ENCODE measurements at regions not wholly inside any gene's neighbourhood (a gene's known extent, or its start where the extent isn't known, plus 50 kb on each side); places are given as distances from the start of the nearest gene placed in this dataset.
"Not testable (repeated sequence)": the region's sequence is repeated elsewhere in the genome, so short reads cannot be mapped to it uniquely, and the experiment has no call there.

DNA sequence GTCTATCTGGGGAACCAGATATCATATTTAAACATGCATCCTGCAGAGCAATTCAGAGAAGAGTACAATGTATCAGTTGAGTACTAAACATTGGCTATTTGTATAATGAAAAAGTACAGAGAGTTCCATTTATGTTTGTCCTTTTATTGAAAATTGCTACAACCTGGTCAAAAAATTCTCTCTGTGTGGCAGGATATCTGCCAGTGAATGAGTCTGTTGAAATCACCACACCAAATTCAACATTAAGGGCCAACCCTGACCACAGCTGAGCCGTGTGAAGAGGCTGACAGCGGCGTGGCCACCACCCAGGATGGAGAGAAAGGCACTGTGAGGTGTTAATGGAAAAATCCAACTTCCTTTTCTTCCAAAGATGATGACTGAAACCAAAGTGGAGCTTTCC is 422.7 kb upstream of the PIK3R1 start:
- no peak overlapping the region for H3K27ac ChIP-seq
- no peaks in the 10 kb centered on the region for H3K36me3 ChIP-seq
- H3K4me1 ChIP-seq = no peaks in the 10 kb centered on the region
- TF ChIP-seq, protein P1, sequence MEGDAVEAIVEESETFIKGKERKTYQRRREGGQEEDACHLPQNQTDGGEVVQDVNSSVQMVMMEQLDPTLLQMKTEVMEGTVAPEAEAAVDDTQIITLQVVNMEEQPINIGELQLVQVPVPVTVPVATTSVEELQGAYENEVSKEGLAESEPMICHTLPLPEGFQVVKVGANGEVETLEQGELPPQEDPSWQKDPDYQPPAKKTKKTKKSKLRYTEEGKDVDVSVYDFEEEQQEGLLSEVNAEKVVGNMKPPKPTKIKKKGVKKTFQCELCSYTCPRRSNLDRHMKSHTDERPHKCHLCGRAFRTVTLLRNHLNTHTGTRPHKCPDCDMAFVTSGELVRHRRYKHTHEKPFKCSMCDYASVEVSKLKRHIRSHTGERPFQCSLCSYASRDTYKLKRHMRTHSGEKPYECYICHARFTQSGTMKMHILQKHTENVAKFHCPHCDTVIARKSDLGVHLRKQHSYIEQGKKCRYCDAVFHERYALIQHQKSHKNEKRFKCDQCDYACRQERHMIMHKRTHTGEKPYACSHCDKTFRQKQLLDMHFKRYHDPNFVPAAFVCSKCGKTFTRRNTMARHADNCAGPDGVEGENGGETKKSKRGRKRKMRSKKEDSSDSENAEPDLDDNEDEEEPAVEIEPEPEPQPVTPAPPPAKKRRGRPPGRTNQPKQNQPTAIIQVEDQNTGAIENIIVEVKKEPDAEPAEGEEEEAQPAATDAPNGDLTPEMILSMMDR (IDR thresholded peaks at IDR 0.05) = no peak
- no peak for TF ChIP-seq POLR2A (IDR thresholded peaks at IDR 0.05)
- H3K4me3 ChIP-seq = no peak overlapping the region
- no peak for DNase-seq
- H3K27me3 ChIP-seq = no peaks in the 10 kb centered on the region
- no peaks in the 10 kb centered on the region for H3K9me3 ChIP-seq

DNA sequence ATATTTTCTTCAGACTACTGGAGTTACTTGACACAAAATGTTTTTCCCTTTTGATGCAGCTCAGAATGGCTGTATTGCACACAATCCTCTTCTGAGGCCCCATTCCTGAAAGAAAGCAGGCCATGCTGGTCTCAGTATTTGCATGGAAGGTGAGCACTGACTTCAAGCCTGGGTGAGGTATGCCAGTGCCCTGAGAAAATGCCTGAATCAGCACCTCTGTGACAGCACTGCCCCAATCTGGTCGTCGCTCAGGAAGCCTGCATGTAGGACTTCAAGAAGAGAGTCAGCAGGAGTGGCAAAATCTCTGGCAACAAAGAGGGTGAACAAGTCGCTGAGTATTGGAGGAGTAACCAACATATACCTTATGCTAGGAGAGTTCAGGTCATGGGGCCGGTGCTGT is 425.2 kb upstream of the PIK3R1 start:
- no peaks in the 10 kb centered on the region for H3K36me3 ChIP-seq
- no peaks in the 10 kb centered on the region for H3K4me1 ChIP-seq
- no peaks in the 10 kb centered on the region for H3K27me3 ChIP-seq
- no peak overlapping the region for H3K4me3 ChIP-seq
- no peak overlapping the region for H3K27ac ChIP-seq
- TF ChIP-seq POLR2A (IDR thresholded peaks at IDR 0.05) = no peak
- TF ChIP-seq, protein P1 (IDR thresholded peaks at IDR 0.05) = no peak
- no peak for DNase-seq
- no peaks in the 10 kb centered on the region for H3K9me3 ChIP-seq

DNA sequence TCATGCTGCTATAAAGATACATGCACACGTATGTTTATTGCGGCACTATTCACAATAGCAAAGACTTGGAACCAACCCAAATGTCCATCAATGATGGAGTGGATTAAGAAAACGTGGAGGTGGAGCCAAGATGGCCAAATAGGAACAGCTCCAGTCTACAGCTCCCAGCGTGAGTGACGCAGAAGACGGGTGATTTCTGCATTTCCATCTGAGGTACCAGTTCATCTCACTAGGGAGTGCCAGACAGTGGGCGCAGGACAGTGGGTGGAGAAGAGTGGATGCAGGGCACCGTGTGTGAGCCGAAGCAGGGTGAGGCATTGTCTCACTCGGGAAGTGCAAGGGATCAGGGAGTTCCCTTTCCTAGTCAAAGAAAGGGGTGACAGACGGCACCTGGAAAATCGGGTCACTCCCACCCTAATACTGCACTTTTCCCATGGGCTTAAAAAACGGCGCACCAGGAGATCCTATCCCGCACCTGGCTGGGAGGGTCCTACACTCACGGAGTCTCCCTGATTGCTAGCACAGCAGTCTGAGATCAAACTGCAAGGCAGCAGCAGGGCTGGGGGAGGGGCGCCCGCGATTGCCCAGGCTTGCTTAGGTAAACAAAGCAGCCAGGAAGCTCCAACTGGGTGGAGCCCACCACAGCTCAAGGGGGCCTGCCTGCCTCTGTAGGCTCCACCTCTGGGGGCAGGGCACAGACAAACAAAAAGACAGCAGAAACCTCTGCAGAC is 435.5 kb upstream of the PIK3R1 start:
- H3K4me1 ChIP-seq, H3K36me3 ChIP-seq, H3K27me3 ChIP-seq, H3K4me3 ChIP-seq, H3K9me3 ChIP-seq, H3K27ac ChIP-seq: not testable (repeated sequence)
- peak in 1 of 3 donors; percentile 44 for DNase-seq

DNA sequence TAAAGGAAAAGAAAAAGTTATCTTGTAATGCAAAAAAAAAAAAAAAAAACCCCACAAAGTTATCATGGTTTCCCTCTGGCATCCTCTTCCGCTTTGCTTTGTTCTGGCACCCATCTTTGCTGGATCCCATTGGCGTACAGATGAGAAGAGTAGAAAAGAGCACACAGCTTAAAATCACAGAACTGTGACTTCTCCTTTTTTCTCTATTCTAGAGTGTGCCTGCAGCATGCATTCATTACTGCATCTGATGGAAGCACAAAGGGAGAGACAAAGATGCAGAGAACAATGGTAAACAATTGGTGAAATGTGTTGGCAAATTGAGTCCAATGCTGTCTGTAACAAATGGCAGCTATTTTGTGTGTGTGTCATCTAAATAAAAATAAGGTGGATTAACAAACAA is 440.8 kb upstream of the PIK3R1 start:
- no peaks in the 10 kb centered on the region for H3K9me3 ChIP-seq
- TF ChIP-seq, protein P1 (IDR thresholded peaks at IDR 0.05) = no peak
- TF ChIP-seq POLR2A (IDR thresholded peaks at IDR 0.05) = no peak
- H3K27ac ChIP-seq = no peak overlapping the region
- no peak for DNase-seq
- H3K4me1 ChIP-seq = peaks cover 0 to 16% (median 0%) of the 10 kb centered on the region in 4 donors
- no peak overlapping the region for H3K4me3 ChIP-seq
- no peaks in the 10 kb centered on the region for H3K36me3 ChIP-seq
- no peaks in the 10 kb centered on the region for H3K27me3 ChIP-seq

DNA sequence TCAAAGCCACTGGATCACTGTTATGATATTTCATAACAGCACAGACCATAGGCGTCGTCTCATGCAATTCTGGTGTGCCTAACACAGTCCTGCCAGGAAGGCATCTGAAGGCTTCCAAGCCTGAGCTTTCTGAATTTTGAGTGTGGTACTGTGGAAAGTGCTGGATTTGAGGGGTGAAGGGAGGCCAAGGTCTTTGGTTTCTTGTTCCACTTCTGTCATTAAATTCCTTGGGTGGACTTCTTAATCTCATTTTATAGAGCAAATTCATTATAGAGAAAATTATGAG is 441.3 kb upstream of the PIK3R1 start:
- Histone ChIP-seq H3K27ac (no peak overlapping the region), H3K4me3 (no peak overlapping the region), H3K36me3 (no peaks in the 10 kb centered on the region), H3K27me3 (no peaks in the 10 kb centered on the region), H3K4me1 (peaks cover 0 to 16% (median 0%) of the 10 kb centered on the region in 4 donors), H3K9me3 (no peaks in the 10 kb centered on the region)
- DNase-seq = no peak
- no peak for TF ChIP-seq POLR2A (IDR thresholded peaks at IDR 0.05)
- TF ChIP-seq, protein P1 (IDR thresholded peaks at IDR 0.05) = no peak

DNA sequence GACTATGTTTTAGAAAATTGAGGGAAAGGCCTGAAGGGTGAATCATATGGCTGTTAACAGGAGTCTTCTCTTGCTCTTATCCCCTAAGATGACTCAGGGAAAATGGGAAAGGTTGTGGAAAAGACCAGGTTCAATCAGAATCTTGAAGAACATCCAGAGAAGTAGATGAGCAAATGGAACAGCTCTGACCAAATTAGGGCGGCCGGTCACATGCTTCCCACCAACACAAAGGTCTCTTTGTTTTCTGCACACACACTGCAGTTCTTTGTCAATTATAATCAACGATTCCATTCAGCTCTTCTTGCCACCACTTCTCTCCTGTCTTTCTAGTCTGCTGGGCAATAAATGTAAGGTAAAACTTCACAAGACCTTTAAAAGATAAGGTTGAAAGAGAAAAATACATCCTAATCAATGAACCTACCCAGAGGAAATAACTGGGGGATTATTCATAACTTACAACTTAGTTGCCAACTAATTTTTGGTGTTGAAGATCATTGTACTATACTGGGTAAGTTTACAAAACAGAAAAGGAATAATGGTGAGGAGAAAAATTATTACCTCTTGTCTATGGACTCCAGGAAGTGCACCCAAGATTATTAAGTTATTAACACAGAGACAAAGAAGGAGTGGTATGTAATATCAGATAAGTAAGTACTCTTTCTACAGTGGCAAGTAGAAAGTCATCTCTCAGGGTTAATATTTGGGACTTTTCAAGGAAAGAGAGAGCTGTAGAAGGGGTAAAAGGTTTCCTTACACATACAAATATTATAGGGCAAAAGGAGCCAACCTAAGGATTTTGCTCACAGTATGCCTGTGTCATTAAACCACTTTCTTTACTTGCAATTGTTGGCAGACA is 441.9 kb upstream of the PIK3R1 start:
- peak in 1 of 3 donors; percentile 48 for DNase-seq
- Histone ChIP-seq H3K36me3 (no peaks in the 10 kb centered on the region), H3K27me3 (no peaks in the 10 kb centered on the region), H3K4me1 (peaks cover 0 to 16% (median 0%) of the 10 kb centered on the region in 4 donors), H3K9me3 (no peaks in the 10 kb centered on the region), H3K4me3 (no peak overlapping the region), H3K27ac (peak overlapping the region in 2 of 4 donors; percentile 5 to 12)
- no peak for TF ChIP-seq POLR2A (IDR thresholded peaks at IDR 0.05)
- TF ChIP-seq, protein P1 (IDR thresholded peaks at IDR 0.05) = no peak

Measured in Peyer's patch (tissue), 4 donors.